CD1c-positive myeloid dendritic cell (primary cell): ENCODE measurements at regions not wholly inside any gene's neighbourhood (a gene's known extent, or its start where the extent isn't known, plus 50 kb on each side); places are given as distances from the start of the nearest gene placed in this dataset.
A peak's percentile ranks its signal among the peaks of the same experiment; 100 is the strongest.
"Not testable (repeated sequence)": the region's sequence is repeated elsewhere in the genome, so short reads cannot be mapped to it uniquely, and the experiment has no call there.

ENCODE experiments used
- DNase-seq: peaks from one replicate; pipeline ENCODE4 v3.0.0-alpha.2; 2016; ENCODE audit errors: extremely low spot score

DNA sequence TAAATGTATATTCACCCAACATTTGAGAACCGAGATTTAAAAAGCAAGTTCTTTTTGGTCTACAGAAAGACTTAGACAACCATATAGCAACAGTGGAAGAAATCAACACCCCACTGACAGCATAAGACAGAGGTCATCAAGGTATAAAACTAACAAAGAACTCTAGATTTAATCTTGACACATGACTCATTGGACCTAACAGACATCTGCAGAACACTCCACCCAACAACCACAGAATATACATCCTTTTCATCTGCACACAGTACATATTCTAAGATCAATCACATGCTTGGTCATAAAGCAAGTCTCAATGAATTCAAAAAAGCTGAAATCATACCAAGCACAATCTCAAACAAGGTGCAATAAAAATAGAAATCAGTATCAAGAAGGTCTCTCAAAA is 65.8 kb downstream of the SPIN4 start:
- DNase-seq: no peak

DNA sequence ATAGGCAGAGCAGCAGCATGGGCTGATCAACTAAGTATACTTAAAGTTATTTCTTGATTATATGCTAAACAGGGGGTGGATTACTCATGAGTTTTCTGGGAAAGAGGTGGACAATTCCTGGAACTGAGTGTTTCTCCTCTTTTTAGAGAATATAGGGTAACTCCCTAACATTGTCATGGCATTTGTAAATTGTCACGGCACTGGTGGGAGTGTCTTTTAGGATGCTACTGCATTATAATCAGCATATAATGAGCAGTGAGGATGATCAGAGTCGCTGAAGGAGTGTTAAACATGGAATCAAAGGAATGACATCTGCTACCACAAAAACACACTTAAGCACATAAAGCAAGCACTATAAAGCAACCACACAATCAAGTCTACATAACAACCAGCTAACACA is 66.5 kb downstream of the SPIN4 start:
- no peak for DNase-seq

GRCh38 chrX:63283348-63283747 is 67.8 kb downstream of the SPIN4 start:
- DNase-seq: no peak

- DNase-seq: no peak
Measured at GRCh38 chrX:63282828-63283227, 68.3 kb downstream of the SPIN4 start.

DNA sequence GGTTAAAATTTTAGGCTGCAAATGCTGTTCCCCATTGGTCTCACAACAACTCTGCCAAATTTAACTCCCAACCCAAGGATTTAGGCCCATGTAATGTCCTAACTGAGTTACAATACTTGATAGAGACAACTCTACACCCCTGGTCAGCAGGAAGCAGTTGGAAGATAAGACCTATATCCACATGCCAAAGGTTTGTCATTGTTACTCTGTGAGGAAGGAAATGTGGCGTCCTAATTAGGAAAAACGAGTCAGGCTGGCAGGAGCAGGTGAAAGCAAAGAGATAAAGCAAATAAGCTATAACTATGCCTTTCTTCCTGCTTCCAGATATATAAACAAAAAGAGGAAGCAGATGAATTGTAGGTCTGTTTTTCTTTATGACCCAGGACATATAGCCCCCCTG is 69.1 kb downstream of the SPIN4 start:
- DNase-seq: no peak

DNA sequence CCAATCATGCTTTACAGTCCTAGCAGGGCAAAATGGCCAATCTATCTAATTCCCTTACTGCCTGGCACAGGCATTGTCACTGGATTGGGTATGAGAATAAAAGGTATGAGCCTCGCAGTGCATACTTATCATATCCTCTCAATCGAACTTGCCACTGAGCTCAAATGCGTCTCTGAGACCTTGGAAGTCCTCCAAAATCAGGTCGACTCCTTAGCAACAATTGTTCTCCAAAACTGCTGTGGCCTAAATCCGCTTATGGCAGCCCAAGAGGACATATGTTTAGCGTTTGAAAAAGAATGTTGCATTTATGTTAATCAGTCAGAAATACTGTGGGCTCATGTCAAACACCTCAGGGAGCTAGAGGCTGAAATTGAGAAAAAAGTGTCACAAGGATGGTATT is 69.7 kb downstream of the SPIN4 start:
- no peak for DNase-seq

- not testable (repeated sequence) for DNase-seq
Measured at GRCh38 chrX:63277394-63277793, 73.7 kb downstream of the SPIN4 start.

DNA sequence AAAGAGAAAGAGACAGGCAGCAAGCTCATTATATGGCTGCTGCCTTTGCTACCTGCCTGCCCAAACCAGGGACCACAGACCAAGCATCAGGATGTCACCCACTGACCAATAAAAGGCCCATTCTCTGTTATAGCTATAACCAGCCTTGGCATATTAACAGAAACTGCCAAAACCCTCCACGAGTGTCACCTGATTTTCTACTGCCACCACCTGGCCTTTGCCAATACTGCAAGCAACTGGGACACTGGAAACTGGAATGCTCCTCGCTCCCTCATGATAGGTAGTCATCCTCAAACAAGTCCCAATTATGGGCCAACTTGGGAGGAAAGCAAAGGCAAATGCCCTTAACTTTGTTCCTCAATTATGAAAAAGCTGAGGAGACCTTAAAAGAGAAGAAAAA is 76.0 kb downstream of the SPIN4 start:
- peak; percentile 5 for DNase-seq

GRCh38 chrX:63270873-63271272 is 80.3 kb downstream of the SPIN4 start:
- no peak for DNase-seq

GRCh38 chrX:63258144-63258543 is 93.0 kb downstream of the SPIN4 start:
- no peak for DNase-seq

DNA sequence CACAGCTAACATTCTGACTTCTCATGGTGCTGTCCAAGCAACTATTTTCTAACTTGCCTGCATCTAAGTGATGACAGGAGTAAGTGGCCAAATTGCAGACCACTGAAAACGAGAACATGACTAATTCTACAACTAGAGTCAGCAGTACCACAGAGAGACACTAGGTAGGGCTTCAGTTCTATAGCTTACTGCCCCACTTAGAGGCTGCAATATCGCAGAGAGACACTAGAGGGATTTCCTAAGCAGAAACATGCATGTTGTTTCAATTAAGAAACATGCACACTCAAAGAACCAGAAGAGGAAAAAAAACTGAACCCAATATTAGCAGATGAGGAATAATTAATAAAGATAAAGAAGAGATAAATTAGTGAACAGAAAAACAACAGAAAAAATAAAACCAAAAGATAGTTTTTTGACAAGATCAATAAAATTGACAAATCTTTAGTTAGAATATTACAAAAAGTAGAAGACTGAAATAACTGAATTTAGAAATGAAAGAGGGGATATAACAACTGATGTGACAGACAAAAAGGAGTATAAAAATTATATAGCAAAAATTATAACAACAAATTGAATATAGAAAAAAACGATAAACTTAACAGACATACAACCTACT is 100.8 kb downstream of the SPIN4 start:
- DNase-seq: peak; percentile 69

DNA sequence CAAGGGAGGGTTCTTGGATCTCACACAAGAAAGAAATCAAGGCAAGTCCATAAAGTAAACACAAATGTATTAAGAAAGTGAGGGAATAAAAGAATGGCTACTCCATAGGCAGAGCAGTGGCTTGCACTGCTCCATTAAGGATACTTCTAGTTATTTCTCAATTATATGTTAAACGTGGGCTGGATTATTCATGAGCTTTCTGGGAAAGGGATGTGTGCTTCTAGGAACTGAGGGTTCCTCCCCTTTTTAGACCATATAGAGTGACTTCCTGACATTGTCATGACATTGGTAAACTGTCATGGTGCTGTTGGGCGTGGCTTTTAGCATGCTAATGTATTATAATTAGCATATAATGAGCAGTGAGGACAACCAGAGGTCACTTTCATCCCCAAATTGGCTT is 108.4 kb downstream of the SPIN4 start:
- not testable (repeated sequence) for DNase-seq

DNA sequence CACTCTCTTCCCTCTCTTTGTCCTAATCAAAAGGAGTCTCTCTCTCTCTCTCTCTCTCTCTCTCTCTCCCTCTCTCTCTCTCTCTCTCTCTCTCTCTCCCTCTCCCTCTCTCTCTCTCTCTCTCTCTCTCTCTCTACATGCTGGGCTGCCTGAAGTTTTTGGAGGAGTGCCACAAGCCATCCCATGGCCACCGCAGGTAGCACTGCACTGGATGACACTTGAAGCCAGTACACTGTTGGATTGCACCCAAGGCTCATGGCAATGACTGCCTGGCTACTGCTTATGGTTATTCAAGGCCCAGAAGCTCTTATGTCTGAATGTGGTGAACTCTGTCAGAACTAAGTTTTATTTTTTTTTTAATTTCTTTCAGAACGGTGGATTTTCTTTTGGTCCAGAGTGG is 115.2 kb downstream of the SPIN4 start:
- not testable (repeated sequence) for DNase-seq

- DNase-seq: not testable (repeated sequence)
Measured at GRCh38 chrX:63233013-63233412, 118.1 kb downstream of the SPIN4 start.

DNA sequence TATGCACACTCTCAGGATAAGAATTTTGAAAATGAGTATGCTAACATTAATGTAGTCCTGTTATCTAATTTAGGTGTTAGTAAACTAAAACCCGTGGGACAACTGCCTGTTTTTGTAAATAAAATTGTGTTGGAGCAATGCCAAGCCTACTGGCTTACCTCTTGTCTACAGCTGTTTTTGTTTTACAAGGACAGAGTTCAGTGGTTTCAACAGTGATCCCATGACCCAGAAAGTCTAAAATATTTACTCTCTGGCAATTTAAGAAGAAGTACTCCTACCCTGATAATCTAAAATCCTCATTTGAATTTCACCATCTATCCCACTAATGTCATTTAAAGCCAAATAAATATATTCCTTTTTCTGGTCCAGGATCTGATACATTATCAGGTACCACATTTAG is 132.9 kb downstream of the SPIN4 start:
- DNase-seq: not testable (repeated sequence)

- not testable (repeated sequence) for DNase-seq
Measured at GRCh38 chrX:63217549-63217948, 133.6 kb downstream of the SPIN4 start.

GRCh38 chrX:63209645-63210044 is 141.5 kb downstream of the SPIN4 start:
- DNase-seq: not testable (repeated sequence)

GRCh38 chrX:63209128-63209527 is 142.0 kb downstream of the SPIN4 start:
- DNase-seq: not testable (repeated sequence)

DNA sequence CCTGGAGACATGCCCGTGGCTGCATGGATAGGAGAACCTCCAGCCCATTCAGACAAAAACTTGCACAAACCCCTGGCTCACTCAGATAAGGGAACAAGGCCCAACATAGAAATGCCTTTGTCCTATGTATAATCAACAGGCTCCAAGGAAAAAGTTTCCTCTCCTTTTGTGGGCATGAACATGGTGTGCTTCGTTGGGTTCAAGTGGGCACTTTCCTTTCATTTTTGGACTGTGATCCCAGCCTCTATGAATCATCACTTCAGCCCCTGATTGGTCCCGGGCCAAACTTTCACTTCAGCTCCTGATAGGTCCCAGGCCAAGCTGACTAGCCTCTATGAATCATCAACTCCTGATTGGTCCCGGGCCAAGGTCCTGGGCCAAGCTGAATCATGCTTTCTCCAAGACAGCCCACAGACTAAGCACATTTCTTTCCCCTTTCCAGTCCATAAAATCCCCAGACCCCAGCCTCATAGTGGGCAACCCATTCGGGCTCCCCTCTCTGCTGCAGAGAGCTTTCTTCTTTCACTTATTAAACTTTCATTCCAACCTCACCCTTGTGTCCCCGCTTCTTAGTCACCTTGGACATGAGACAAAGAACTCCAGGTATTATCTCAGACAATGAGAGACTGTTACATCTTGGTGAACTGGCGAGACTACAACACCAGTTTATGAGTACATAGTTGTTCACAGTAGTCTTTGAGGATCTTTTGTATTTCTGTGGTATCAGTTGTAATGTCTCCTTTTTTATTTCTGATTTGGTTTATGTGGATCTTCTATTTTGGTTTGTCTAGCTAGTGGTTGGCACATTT is 146.7 kb downstream of the SPIN4 start:
- not testable (repeated sequence) for DNase-seq

DNA sequence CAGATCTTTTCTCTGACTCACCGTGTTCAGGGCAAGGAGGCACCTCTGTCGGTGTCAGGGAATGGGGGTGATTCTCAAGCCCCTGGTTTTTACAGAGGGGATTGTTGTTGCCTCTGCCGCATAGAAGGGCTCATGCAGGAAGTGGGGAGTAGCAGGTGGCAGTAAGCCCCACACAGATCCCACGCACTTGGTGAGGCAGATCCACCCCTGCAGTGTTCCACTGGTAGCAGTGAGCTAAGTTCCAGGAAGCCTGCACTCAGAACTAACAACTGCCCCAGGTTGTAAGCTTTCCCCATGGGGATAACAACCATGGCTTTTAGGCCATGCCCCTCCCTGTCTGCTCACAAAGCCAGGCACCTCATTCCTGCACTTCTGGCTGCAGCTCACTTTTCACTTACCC is 149.1 kb downstream of the SPIN4 start:
- not testable (repeated sequence) for DNase-seq

DNA sequence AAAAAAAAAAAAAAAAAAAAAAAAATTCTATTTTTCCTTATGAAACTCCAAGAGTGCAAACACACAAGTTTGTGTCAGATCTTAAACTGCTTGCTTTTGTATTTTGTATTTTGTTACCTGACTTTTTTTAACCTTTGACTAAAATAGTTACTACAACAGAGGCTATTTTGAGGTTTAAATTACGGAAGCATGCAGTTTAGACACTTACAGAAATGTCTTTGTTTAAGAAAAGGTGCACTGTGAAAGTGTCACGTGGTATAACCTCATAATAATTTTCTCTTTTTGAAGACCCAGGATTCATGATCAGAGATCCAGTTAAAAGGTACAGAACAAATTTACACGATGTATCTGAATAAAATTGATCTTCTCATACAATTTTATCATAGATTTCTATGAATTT is 152.4 kb downstream of the SPIN4 start:
- not testable (repeated sequence) for DNase-seq

- not testable (repeated sequence) for DNase-seq
Measured at GRCh38 chrX:63192366-63193041, 158.6 kb downstream of the SPIN4 start.

DNA sequence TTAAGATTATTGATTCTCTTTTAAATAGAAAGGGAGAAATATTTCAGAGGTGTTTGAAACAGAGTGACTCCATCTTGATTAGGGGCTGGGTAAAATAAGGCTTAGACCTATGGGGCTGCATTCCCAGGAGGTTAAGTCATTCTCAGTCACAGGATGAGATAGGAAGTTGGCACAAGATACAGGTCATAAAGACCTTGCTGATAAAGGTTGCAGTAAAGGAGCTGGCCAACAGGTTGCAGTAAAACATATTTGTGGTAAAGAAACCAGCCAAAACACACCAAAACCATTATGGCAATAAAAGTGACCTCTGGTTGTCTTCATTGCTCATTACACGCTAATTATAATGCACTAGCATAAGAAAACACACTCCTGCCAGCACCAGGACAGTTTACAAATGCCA is 165.0 kb downstream of the SPIN4 start:
- no peak for DNase-seq
